ENCODE measurements at regions not wholly inside any gene's neighbourhood (a gene's known extent, or its start where the extent isn't known, plus 50 kb on each side); places are given as distances from the start of the nearest gene placed in this dataset.
"Not testable (repeated sequence)": the region's sequence is repeated elsewhere in the genome, so short reads cannot be mapped to it uniquely, and the experiment has no call there.

GRCh38 chr22:11313040-11313759, 4214.8 kb upstream of the OR11H1 start:
- not testable (repeated sequence) for H3K4me1 ChIP-seq (ENCODE audit: insufficient read depth, low read length); H3K9me3 ChIP-seq (ENCODE audit: low read depth, low read length); H3K4me3 ChIP-seq (ENCODE audit: low read length); H3K27me3 ChIP-seq (ENCODE audit: insufficient read depth, low read length)

GRCh38 chr22:11318633-11319032, 4209.4 kb upstream of the OR11H1 start:
- H3K4me3 ChIP-seq (ENCODE audit: low read length); H3K4me1 ChIP-seq (ENCODE audit: insufficient read depth, low read length); H3K27me3 ChIP-seq (ENCODE audit: insufficient read depth, low read length); H3K9me3 ChIP-seq (ENCODE audit: low read depth, low read length): not testable (repeated sequence)

GRCh38 chr22:11324439-11325037, 4203.5 kb upstream of the OR11H1 start:
- not testable (repeated sequence) for H3K9me3 ChIP-seq (ENCODE audit: low read depth, low read length); H3K4me3 ChIP-seq (ENCODE audit: low read length); H3K4me1 ChIP-seq (ENCODE audit: insufficient read depth, low read length); H3K27me3 ChIP-seq (ENCODE audit: insufficient read depth, low read length)

- Histone ChIP-seq H3K4me3 (ENCODE audit: low read length) (no peak overlapping the region), H3K9me3 (ENCODE audit: low read depth, low read length) (no peaks in the 10 kb centered on the region), H3K27me3 (ENCODE audit: insufficient read depth, low read length) (no peaks in the 10 kb centered on the region), H3K4me1 (ENCODE audit: insufficient read depth, low read length) (no peaks in the 10 kb centered on the region)
Measured at GRCh38 chr22:11325767-11326166, 4202.2 kb upstream of the OR11H1 start.

GRCh38 chr22:11341387-11342068, 4186.5 kb upstream of the OR11H1 start:
- not testable (repeated sequence) for H3K27me3 ChIP-seq (ENCODE audit: insufficient read depth, low read length); H3K4me3 ChIP-seq (ENCODE audit: low read length); H3K4me1 ChIP-seq (ENCODE audit: insufficient read depth, low read length); H3K9me3 ChIP-seq (ENCODE audit: low read depth, low read length)

- not testable (repeated sequence) for H3K4me3 ChIP-seq (ENCODE audit: low read length); H3K4me1 ChIP-seq (ENCODE audit: insufficient read depth, low read length); H3K27me3 ChIP-seq (ENCODE audit: insufficient read depth, low read length); H3K9me3 ChIP-seq (ENCODE audit: low read depth, low read length)
Measured at GRCh38 chr22:11351181-11351580, 4176.8 kb upstream of the OR11H1 start.

- H3K9me3 ChIP-seq (ENCODE audit: low read depth, low read length); H3K4me3 ChIP-seq (ENCODE audit: low read length); H3K27me3 ChIP-seq (ENCODE audit: insufficient read depth, low read length); H3K4me1 ChIP-seq (ENCODE audit: insufficient read depth, low read length): not testable (repeated sequence)
Measured at GRCh38 chr22:11352287-11352686, 4175.7 kb upstream of the OR11H1 start.

- Histone ChIP-seq H3K4me1 (ENCODE audit: insufficient read depth, low read length) (no peaks in the 10 kb centered on the region), H3K9me3 (ENCODE audit: low read depth, low read length) (peaks cover 4% of the 10 kb centered on the region), H3K4me3 (ENCODE audit: low read length) (no peak overlapping the region), H3K27me3 (ENCODE audit: insufficient read depth, low read length) (no peaks in the 10 kb centered on the region)
Measured at GRCh38 chr22:11360632-11361031, 4167.4 kb upstream of the OR11H1 start.

- not testable (repeated sequence) for H3K4me3 ChIP-seq (ENCODE audit: low read length); H3K27me3 ChIP-seq (ENCODE audit: insufficient read depth, low read length); H3K4me1 ChIP-seq (ENCODE audit: insufficient read depth, low read length)
- peaks cover 12% of the 10 kb centered on the region for H3K9me3 ChIP-seq (ENCODE audit: low read depth, low read length)
Measured at GRCh38 chr22:11361496-11361895, 4166.5 kb upstream of the OR11H1 start.

- not testable (repeated sequence) for H3K4me1 ChIP-seq (ENCODE audit: insufficient read depth, low read length); H3K4me3 ChIP-seq (ENCODE audit: low read length)
- H3K9me3 ChIP-seq (ENCODE audit: low read depth, low read length): peaks cover 56% of the 10 kb centered on the region
Measured at GRCh38 chr22:11369612-11370307, 4158.2 kb upstream of the OR11H1 start.

GRCh38 chr22:11370311-11370710, 4157.7 kb upstream of the OR11H1 start:
- H3K4me3 ChIP-seq (ENCODE audit: low read length); H3K27me3 ChIP-seq (ENCODE audit: insufficient read depth, low read length); H3K4me1 ChIP-seq (ENCODE audit: insufficient read depth, low read length): not testable (repeated sequence)
- H3K9me3 ChIP-seq (ENCODE audit: low read depth, low read length): peaks cover 60% of the 10 kb centered on the region

More at GRCh38 chr22:11369612-11370307, 4158.2 kb upstream of the OR11H1 start:
- H3K27me3 ChIP-seq (ENCODE audit: insufficient read depth, low read length): not testable (repeated sequence)
